GM19239 (cell line): ENCODE measurements at regions not wholly inside any gene's neighbourhood (a gene's known extent, or its start where the extent isn't known, plus 50 kb on each side); places are given as distances from the start of the nearest gene placed in this dataset.
"Not testable (repeated sequence)": the region's sequence is repeated elsewhere in the genome, so short reads cannot be mapped to it uniquely, and the experiment has no call there.

Experiments
- DNase-seq: peaks from one replicate; pipeline ENCODE4 v3.0.0; 2011; ENCODE audit warnings: low spot score; ENCODE audit not compliant: insufficient read length
- FAIRE-seq: peaks from 2 replicates; lab custom pipeline; 2011; peaks lifted over from hg19 to GRCh38; lab: Jason Lieb, UNC

- DNase-seq = no peak
- no peak for FAIRE-seq
Measured at GRCh38 chr12:125346362-125346761, 281.1 kb downstream of the AACS start.

GRCh38 chr12:125351788-125352187 is 286.6 kb downstream of the AACS start:
- DNase-seq (no peak), FAIRE-seq (no peak)

- FAIRE-seq, DNase-seq: not testable (repeated sequence)
Measured at GRCh38 chr12:125353002-125353401, 287.8 kb downstream of the AACS start.

- FAIRE-seq (no peak), DNase-seq (no peak)
Measured at GRCh38 chr12:125353871-125354270, 288.6 kb downstream of the AACS start.

- FAIRE-seq (no peak), DNase-seq (no peak)
Measured at GRCh38 chr12:125355614-125356013, 290.4 kb downstream of the AACS start.

- FAIRE-seq (no peak), DNase-seq (no peak)
Measured at GRCh38 chr12:125356111-125356510, 290.9 kb downstream of the AACS start.

- FAIRE-seq = no peak
- no peak for DNase-seq
Measured at GRCh38 chr12:125357561-125357960, 292.3 kb downstream of the AACS start.

- DNase-seq (no peak), FAIRE-seq (no peak)
Measured at GRCh38 chr12:125360540-125360939, 295.3 kb downstream of the AACS start.

GRCh38 chr12:125371033-125371432 is 305.8 kb downstream of the AACS start:
- DNase-seq (no peak), FAIRE-seq (no peak)

- no peak for DNase-seq
- no peak for FAIRE-seq
Measured at GRCh38 chr12:125372085-125372484, 306.9 kb downstream of the AACS start.

- no peak for DNase-seq
- no peak for FAIRE-seq
Measured at GRCh38 chr12:125373375-125373774, 308.1 kb downstream of the AACS start.

GRCh38 chr12:125376422-125376821 is 311.2 kb downstream of the AACS start:
- no peak for FAIRE-seq
- DNase-seq = no peak

- DNase-seq (no peak), FAIRE-seq (no peak)
Measured at GRCh38 chr12:125377093-125377492, 311.9 kb downstream of the AACS start.

GRCh38 chr12:125381373-125381772 is 316.1 kb downstream of the AACS start:
- no peak for FAIRE-seq
- DNase-seq = no peak

- no peak for DNase-seq
- no peak for FAIRE-seq
Measured at GRCh38 chr12:125382926-125383325, 317.7 kb downstream of the AACS start.

GRCh38 chr12:125386652-125387051 is 321.4 kb downstream of the AACS start:
- DNase-seq (no peak), FAIRE-seq (no peak)

- DNase-seq = no peak
- no peak for FAIRE-seq
Measured at GRCh38 chr12:125387206-125387605, 322.0 kb downstream of the AACS start.

GRCh38 chr12:125389061-125389697 is 323.9 kb downstream of the AACS start:
- DNase-seq (no peak), FAIRE-seq (no peak)

GRCh38 chr12:125393569-125393968 is 328.3 kb downstream of the AACS start:
- FAIRE-seq (no peak), DNase-seq (no peak)

GRCh38 chr12:125395583-125396215 is 330.5 kb downstream of the AACS start:
- FAIRE-seq = no peak
- no peak for DNase-seq

GRCh38 chr12:125399489-125399888 is 334.3 kb downstream of the AACS start:
- no peak for DNase-seq
- FAIRE-seq = no peak
